HCT116 (cell line): ENCODE measurements at regions not wholly inside any gene's neighbourhood (a gene's known extent, or its start where the extent isn't known, plus 50 kb on each side); places are given as distances from the start of the nearest gene placed in this dataset.

Experiments
- ATAC-seq: fragments of 200-7000 bp; cut with Tn5 transposase; 2 replicates; pipeline ENCODE4 v1.9.1; 2020; ENCODE audit warnings: mild to moderate bottlenecking, moderate library complexity
- BruUV-seq: library from RNA; stranded (reverse); fragments of 400-500 nt; replicated peaks from 2 replicates; lab custom pipeline; 2021; lab: Mats Ljungman, UMichigan
- CTCF ChIA-PET: fragments of 300-600 bp; sonication (Branson Sonifier 250); formaldehyde crosslinking; loops from one replicate; lab custom pipeline; 2021; ENCODE audit warnings: antibody characterized with exemption; lab: Charles Lee
- POLR2A ChIA-PET: fragments of 300-600, 350-600 bp; sonication (Branson Sonifier 250); formaldehyde crosslinking; loops from one replicate; lab custom pipeline; 2021; ENCODE audit warnings: antibody characterized with exemption; lab: Charles Lee
- RAD21 ChIA-PET, 2 experiments: fragments of 300-600 bp; sonication (Branson Sonifier 250); formaldehyde crosslinking; loops; one replicate each; lab custom pipeline; 2023; ENCODE audit warnings: low total read pairs in 2 of 2; ENCODE audit not compliant: uncharacterized antibody in 2 of 2, unreplicated experiment in 2 of 2, low non-redundant PET in 1 of 2; lab: Charles Lee
- DNase-seq: peaks from one replicate; pipeline ENCODE4 v3.0.0-alpha.2; 2010; ENCODE audit warnings: low read depth, low spot score
- H2AFZ ChIP-seq: fragments of 200-600 bp; shearing (Covaris generic), sonication (generic); 2 replicates; pipeline ENCODE4 v1.6.1; 2017; ENCODE audit warnings: low read depth, mixed run types, mixed read lengths, antibody characterized with exemption, low read length; ENCODE audit not compliant: poor library complexity, severe bottlenecking
- H3K27ac ChIP-seq: 2 replicates; pipeline ENCODE4 v1.5.1; 2012; ENCODE audit warnings: low read depth, low read length
- H3K27me3 ChIP-seq: fragments of 200-600 bp; sonication (generic); 2 replicates; pipeline ENCODE4 v1.6.1; 2016; ENCODE audit warnings: mixed run types, low read length, mixed read lengths; ENCODE audit not compliant: insufficient read depth
- H3K36me3 ChIP-seq, 2 experiments: fragments of 200-500 bp in 1 of 2; fragments of 200-600 bp in 1 of 2; sonication (Bioruptor generic) in 1 of 2; sonication (generic) in 1 of 2; 2 replicates each; pipeline versions ENCODE4 v1.5.1 to v1.6.1; 2014 to 2016; ENCODE audit warnings: low read length in 2 of 2, inconsistent platforms in 1 of 2, mixed read lengths in 1 of 2, mixed run types in 1 of 2; ENCODE audit not compliant: insufficient read depth in 2 of 2, control insufficient read depth in 1 of 2
- H3K4me1 ChIP-seq, 2 experiments: fragments of 200-600 bp in 1 of 2; sonication (generic) in 1 of 2; 2 replicates each; pipeline versions ENCODE4 v1.5.1 to v1.6.1; 2012 to 2017; ENCODE audit warnings: low read length in 2 of 2, inconsistent platforms in 1 of 2, mild to moderate bottlenecking in 1 of 2, mixed read lengths in 1 of 2, mixed run types in 1 of 2, moderate library complexity in 1 of 2; ENCODE audit not compliant: insufficient read depth in 2 of 2, control insufficient read depth in 1 of 2
- H3K4me2 ChIP-seq: fragments of 200-600 bp; sonication (generic); 2 replicates; pipeline ENCODE4 v1.6.1; 2017; ENCODE audit warnings: mixed run types, low read length, mixed read lengths
- H3K4me3 ChIP-seq, 2 experiments: fragments of 200-600 bp in 1 of 2; sonication (generic) in 1 of 2; replicated peaks in 1 of 2; 2 replicates each; pipeline ENCODE4 v1.5.1; 2011 to 2016; ENCODE audit warnings: low read length in 2 of 2, control low read depth in 1 of 2, low read depth in 1 of 2, mild to moderate bottlenecking in 1 of 2, mixed read lengths in 1 of 2, mixed run types in 1 of 2
- H3K79me2 ChIP-seq: fragments of 200-600 bp; sonication (generic); 2 replicates; pipeline ENCODE4 v1.6.1; 2017; ENCODE audit warnings: mild to moderate bottlenecking, mixed run types, low read length, moderate library complexity, mixed read lengths; ENCODE audit not compliant: insufficient read depth
- H3K9ac ChIP-seq: fragments of 200-600 bp; sonication (generic); 2 replicates; pipeline ENCODE4 v1.6.1; 2016; ENCODE audit warnings: low read length, mixed read lengths
- H3K9me2 ChIP-seq: fragments of 200-600 bp; sonication (generic), shearing (Covaris generic); 2 replicates; pipeline ENCODE4 v1.6.1; 2017; ENCODE audit warnings: mixed run types, mild to moderate bottlenecking, moderate library complexity; ENCODE audit not compliant: insufficient read depth
- H3K9me3 ChIP-seq, 2 experiments: fragments of 200-500 bp in 1 of 2; fragments of 200-600 bp in 1 of 2; sonication (Bioruptor generic) in 1 of 2; sonication (generic) in 1 of 2; 2 replicates each; pipeline ENCODE4 v1.6.1; 2014 to 2017; ENCODE audit warnings: low read length in 2 of 2, mixed read lengths in 2 of 2, inconsistent platforms in 1 of 2, low read depth in 1 of 2, mild to moderate bottlenecking in 1 of 2, mixed run types in 1 of 2, moderate library complexity in 1 of 2; ENCODE audit not compliant: control insufficient read depth in 1 of 2, insufficient read depth in 1 of 2
- H4K20me1 ChIP-seq: fragments of 200-600 bp; sonication (generic), shearing (Covaris generic); 2 replicates; pipeline ENCODE4 v1.6.1; 2017; ENCODE audit warnings: mixed run types, mild to moderate bottlenecking, moderate library complexity; ENCODE audit not compliant: insufficient read depth
- CEBPB ChIP-seq: IDR thresholded peaks from 2 replicates; pipeline ENCODE4 v1.6.1; 2012; ENCODE audit warnings: low read depth
- EGR1 ChIP-seq: IDR thresholded peaks from 2 replicates; pipeline ENCODE4 v1.6.1; 2012; ENCODE audit warnings: low read depth
- EZH2 ChIP-seq: fragments of 200-600 bp; sonication (generic); IDR thresholded peaks from 2 replicates; pipeline ENCODE4 v1.6.1; 2017; ENCODE audit warnings: antibody characterized with exemption, mixed run types
- JUND ChIP-seq: IDR thresholded peaks from 2 replicates; pipeline ENCODE4 v1.6.1; 2012
- POLR2A ChIP-seq: IDR thresholded peaks from 2 replicates; pipeline ENCODE4 v1.7.0; 2011; ENCODE audit warnings: borderline replicate concordance; ENCODE audit not compliant: insufficient read depth, insufficient read length; ENCODE audit errors: extremely low read depth
- SIN3A ChIP-seq: IDR thresholded peaks from 2 replicates; pipeline ENCODE4 v1.6.1; 2012; ENCODE audit warnings: low read depth
- SP1 ChIP-seq: IDR thresholded peaks from 2 replicates; pipeline ENCODE4 v1.6.1; 2012; ENCODE audit warnings: low read depth
- SRF ChIP-seq: IDR thresholded peaks from 2 replicates; pipeline ENCODE4 v1.6.1; 2012; ENCODE audit warnings: low read depth
- TCF7L2 ChIP-seq: IDR thresholded peaks from 2 replicates; pipeline ENCODE4 v1.7.0; 2011; ENCODE audit warnings: borderline replicate concordance, inconsistent platforms; ENCODE audit not compliant: insufficient read depth, insufficient read length; ENCODE audit errors: extremely low read depth
- YY1 ChIP-seq: IDR thresholded peaks from 2 replicates; pipeline ENCODE4 v1.6.1; 2011; ENCODE audit warnings: low read length, low read depth, moderate library complexity, mild to moderate bottlenecking; ENCODE audit not compliant: insufficient replicate concordance; ENCODE audit errors: extremely low read depth
- ZFX ChIP-seq: fragments of 450-650 bp; IDR thresholded peaks from 2 replicates; pipeline ENCODE4 v1.6.1; 2017
- intact Hi-C: fragments of 100-400 bp; cut with micrococcal nuclease; formaldehyde crosslinking; loops from 2 replicates; pipeline ENCODE4 v1.10.0; 2022
- TF ChIP-seq, protein P1 (sequence below): IDR thresholded peaks from 2 replicates; pipeline ENCODE4 v1.6.1; 2012
- TF ChIP-seq, protein P2 (sequence below): IDR thresholded peaks from 2 replicates; pipeline ENCODE4 v1.6.1; 2011; ENCODE audit warnings: mild to moderate bottlenecking, low read length, moderate library complexity; ENCODE audit not compliant: insufficient replicate concordance; ENCODE audit errors: extremely low read depth

DNA sequence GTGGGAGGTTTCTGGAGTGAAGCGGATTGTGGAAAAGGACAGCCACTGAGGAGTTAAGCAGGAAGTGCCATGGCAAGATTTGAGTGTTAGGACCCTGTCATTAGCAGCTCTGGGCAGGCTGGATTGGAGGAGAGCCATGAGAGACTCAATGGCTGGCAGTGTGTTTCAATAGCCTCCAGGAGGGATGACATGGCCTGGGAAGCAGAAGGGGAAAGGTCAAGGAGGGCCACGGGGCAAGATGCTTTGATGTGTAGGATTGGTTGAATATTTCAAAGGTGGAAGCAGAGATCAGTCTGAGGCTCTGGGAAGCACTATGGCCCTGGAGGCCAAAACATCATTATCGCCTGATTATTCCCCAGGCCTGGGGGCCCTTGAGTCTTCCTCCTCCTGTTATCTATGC, 229.0 kb upstream of the HS6ST1 start:
- RAD21 ChIA-PET, result no interaction called here
- Histone ChIP-seq H3K36me3 (no peaks in the 10 kb centered on the region), H3K4me1 (no peaks in the 10 kb centered on the region), H4K20me1 (no peaks in the 10 kb centered on the region), H3K27ac (no peak overlapping the region), H3K9me3 (no peaks in the 10 kb centered on the region), H3K9me2 (no peaks in the 10 kb centered on the region), H3K27me3 (no peaks in the 10 kb centered on the region), H3K4me2 (no peak overlapping the region), H3K9ac (no peak overlapping the region), H3K4me3 (no peak overlapping the region), H2AFZ (no peak overlapping the region), H3K79me2 (no peaks in the 10 kb centered on the region)
- DNase-seq (no peak), ATAC-seq (no peak)
- intact Hi-C loops, result no loop called here
- POLR2A ChIA-PET, result no interaction called here
- TF ChIP-seq CEBPB, result no peak
- no peak for TF ChIP-seq SIN3A
- no peak for TF ChIP-seq EZH2
- TF ChIP-seq ZFX, result no peak
- TF ChIP-seq POLR2A, result no peak
- TF ChIP-seq SP1, result no peak
- TF ChIP-seq YY1, result no peak
- TF ChIP-seq SRF, result no peak
- no peak for TF ChIP-seq JUND
- TF ChIP-seq TCF7L2, result no peak
- TF ChIP-seq EGR1, result no peak
- TF ChIP-seq, protein P1, sequence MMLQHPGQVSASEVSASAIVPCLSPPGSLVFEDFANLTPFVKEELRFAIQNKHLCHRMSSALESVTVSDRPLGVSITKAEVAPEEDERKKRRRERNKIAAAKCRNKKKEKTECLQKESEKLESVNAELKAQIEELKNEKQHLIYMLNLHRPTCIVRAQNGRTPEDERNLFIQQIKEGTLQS, result no peak
- TF ChIP-seq, protein P2, sequence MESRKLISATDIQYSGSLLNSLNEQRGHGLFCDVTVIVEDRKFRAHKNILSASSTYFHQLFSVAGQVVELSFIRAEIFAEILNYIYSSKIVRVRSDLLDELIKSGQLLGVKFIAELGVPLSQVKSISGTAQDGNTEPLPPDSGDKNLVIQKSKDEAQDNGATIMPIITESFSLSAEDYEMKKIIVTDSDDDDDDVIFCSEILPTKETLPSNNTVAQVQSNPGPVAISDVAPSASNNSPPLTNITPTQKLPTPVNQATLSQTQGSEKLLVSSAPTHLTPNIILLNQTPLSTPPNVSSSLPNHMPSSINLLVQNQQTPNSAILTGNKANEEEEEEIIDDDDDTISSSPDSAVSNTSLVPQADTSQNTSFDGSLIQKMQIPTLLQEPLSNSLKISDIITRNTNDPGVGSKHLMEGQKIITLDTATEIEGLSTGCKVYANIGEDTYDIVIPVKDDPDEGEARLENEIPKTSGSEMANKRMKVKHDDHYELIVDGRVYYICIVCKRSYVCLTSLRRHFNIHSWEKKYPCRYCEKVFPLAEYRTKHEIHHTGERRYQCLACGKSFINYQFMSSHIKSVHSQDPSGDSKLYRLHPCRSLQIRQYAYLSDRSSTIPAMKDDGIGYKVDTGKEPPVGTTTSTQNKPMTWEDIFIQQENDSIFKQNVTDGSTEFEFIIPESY, result no peak
- CTCF ChIA-PET, result no interaction called here
- BruUV-seq, result no TSS peak
